HG02870 (cell line): ENCODE measurements at regions not wholly inside any gene's neighbourhood (a gene's known extent, or its start where the extent isn't known, plus 50 kb on each side); places are given as distances from the start of the nearest gene placed in this dataset.
"Not testable (repeated sequence)": the region's sequence is repeated elsewhere in the genome, so short reads cannot be mapped to it uniquely, and the experiment has no call there.

Experiments
- ATAC-seq: cut with Tn5 transposase; IDR thresholded peaks from one replicate; pipeline ENCODE4 v1.9.1; 2021; ENCODE audit warnings: mild to moderate bottlenecking, moderate library complexity; ENCODE audit not compliant: unreplicated experiment

- ATAC-seq: not testable (repeated sequence)
Measured at GRCh38 chr9:67635067-67635466, 223.7 kb upstream of the ANKRD20A1 start.

DNA sequence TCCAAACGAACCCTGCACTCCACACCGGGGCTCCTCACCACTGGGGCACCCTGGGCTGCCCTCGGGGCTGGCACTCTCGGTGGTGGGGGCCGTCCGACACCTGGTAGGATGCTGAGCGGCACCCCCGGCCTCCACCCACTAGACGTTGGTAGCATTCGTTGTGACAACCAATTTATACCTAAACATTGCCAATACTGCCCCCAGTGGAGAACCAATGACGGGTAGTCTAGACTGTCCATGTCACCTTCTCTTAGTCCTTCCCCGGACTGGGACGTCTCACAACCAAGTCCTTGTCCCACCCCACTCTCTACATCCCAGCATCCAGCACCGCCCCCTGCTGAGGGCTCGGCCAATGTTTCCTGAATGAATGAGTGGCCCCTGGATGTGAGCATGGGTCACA, 246.8 kb upstream of the ANKRD20A1 start:
- not testable (repeated sequence) for ATAC-seq

GRCh38 chr9:67609872-67610271, 248.9 kb upstream of the ANKRD20A1 start:
- ATAC-seq: not testable (repeated sequence)

- not testable (repeated sequence) for ATAC-seq
Measured at GRCh38 chr9:67609435-67609834, 249.3 kb upstream of the ANKRD20A1 start.

DNA sequence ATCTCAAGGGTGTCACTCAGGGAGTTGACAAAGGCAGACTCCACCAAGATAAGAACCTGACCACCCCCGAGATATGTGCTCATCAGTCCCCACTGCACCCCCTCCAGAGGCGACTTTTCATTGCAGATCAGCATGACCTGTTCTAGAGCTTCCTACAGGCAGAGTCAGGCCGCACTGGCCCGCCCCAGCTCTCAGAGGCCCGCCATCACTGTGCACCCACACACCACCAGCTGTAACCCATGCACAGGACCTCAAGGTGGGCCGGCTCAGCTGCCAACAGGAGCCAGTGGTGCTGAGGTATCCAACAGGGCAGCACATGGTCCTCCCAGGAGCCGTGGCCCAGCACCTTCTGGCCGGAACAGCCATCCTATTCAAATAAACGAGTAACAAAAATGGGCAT, 253.6 kb upstream of the ANKRD20A1 start:
- ATAC-seq: not testable (repeated sequence)

DNA sequence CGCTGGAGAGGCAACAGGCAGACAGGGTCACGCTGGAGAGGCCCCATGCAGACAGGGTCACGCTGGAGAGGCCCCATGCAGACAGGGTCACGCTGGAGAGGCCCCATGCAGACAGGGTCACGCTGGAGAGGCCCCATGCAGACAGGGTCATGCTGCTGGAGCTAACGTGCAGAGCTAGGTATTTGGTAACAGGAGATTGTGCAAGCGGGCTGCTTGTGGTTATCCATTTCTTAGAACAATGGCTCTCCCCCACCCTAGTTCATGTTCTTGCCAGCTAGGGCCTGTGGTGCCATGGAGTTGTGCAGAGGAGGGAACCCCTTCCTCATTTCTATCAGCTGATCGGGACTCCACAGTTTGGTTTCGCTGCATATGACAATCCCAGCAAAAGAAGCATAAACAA, 255.1 kb upstream of the ANKRD20A1 start:
- not testable (repeated sequence) for ATAC-seq

GRCh38 chr9:67592424-67592823, 266.3 kb upstream of the ANKRD20A1 start:
- ATAC-seq: not testable (repeated sequence)

DNA sequence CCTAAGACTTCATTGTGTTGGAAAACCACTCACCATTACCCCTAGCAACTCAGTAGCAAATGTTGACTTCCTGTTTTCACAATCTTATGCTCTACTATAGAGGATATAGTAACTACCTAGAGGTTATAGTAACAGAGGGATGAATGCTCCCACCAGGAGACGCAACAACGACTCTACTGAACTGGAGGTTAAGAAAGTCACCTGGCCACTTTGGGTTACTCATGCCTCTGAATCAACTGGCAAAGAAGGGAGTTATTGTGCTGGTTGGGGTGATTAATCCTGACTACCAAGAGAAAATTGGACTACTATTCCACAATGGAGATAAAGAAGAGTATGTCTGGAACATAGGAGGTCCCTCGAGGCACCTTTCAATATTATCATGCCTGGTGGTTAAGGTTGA, 302.9 kb upstream of the ANKRD20A1 start:
- ATAC-seq: not testable (repeated sequence)

DNA sequence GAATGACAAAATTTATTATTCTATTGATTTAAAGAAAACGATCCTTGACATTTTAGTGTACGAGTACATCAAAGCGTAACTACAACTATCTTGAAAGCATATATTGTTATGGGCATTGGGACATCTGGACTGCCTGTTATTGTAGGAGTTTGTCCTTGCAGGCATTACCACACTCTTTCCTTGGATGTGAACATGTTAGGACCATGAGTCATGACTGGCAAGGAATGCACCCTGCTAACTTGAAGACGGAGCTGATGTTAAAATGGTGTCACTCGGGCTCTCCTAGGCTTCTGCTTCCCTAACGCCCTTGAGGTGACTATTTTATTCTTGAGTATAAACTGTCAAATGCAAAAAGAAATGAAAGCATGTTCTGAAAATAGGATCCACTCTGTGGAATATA, 308.7 kb upstream of the ANKRD20A1 start:
- ATAC-seq: not testable (repeated sequence)

DNA sequence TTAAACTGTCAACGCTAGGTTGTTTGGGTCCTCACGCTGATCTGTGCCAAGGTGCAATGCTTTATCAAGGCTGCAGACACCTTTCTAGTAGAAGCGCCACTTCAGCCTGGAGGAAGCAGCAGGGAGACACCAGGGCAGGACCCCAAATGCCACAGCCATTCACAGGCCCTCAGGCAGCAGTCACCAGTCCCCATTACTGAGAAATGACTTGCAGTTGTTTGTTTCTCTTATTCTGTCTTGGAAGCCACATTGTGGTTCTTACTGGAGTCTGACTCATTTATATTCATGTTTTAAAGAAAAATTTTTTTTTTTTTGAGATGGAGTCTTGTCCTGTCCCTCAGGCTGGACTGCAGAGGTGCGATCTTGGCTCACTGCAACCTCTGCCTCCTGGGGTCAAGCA, 328.9 kb upstream of the ANKRD20A1 start:
- ATAC-seq: not testable (repeated sequence)

DNA sequence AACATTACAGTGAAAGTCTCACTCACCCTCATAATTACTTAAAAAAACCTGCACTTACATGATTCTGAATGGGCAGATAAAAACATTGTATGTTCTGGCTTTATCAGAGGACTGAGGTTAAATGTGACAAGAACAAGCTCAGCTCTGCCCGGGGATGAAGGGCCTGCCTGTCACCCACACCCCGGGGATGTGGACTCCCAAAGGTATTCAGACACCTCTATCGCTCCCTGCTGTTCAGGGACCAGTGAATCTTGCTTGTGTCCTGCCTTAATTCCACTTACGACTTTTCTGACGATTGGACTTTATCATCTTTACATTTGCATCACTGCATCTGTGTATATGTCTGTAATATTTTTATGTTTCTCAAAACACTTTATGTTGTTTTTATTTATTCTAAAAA, 341.8 kb upstream of the ANKRD20A1 start:
- not testable (repeated sequence) for ATAC-seq

- ATAC-seq: not testable (repeated sequence)
Measured at GRCh38 chr9:67514587-67514986, 344.1 kb upstream of the ANKRD20A1 start.

- not testable (repeated sequence) for ATAC-seq
Measured at GRCh38 chr9:67503728-67504369, 354.9 kb upstream of the ANKRD20A1 start.

DNA sequence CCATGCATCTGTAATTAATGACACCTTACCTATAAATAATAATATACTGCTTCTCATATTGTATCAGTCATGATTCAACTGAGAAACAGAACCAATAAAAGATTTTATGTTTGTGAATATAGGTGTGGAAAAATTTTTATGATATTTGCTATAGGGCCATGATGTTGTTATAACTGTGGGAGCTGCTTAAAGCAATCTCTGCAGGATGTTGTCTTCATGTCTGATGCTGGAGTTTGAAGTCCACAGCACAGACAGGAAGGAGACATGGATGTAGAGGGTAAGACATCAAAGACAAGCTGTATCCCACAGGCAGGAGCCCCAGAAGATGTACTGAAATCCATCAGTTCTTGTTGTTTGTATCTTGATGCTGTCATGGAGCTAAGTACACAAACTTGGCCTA, 366.7 kb upstream of the ANKRD20A1 start:
- not testable (repeated sequence) for ATAC-seq

- peak; percentile 74 for ATAC-seq
Measured at GRCh38 chr9:67477465-67477864, 381.3 kb upstream of the ANKRD20A1 start.

DNA sequence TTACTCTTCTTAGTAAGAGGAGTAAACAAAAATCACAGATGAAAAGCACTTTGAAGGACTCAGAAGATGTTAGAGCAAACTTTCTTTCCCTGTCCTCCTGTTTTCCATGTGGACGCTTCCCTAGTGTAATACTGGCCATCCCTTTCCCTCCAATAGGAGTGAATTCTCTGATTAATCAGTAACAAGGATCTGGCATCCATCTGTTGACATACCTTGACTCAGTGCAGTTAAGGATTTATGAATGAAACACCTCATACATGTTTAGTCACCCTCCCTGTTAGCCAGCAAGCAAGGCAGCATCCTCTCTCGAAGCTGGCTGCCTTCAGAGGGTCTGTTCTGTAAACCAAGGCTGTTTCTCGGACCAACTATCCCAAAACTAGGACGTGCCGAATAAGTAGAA, 388.0 kb upstream of the ANKRD20A1 start:
- ATAC-seq: not testable (repeated sequence)

- peak; percentile 74 for ATAC-seq
Measured at GRCh38 chr9:67468326-67468725, 390.4 kb upstream of the ANKRD20A1 start.

DNA sequence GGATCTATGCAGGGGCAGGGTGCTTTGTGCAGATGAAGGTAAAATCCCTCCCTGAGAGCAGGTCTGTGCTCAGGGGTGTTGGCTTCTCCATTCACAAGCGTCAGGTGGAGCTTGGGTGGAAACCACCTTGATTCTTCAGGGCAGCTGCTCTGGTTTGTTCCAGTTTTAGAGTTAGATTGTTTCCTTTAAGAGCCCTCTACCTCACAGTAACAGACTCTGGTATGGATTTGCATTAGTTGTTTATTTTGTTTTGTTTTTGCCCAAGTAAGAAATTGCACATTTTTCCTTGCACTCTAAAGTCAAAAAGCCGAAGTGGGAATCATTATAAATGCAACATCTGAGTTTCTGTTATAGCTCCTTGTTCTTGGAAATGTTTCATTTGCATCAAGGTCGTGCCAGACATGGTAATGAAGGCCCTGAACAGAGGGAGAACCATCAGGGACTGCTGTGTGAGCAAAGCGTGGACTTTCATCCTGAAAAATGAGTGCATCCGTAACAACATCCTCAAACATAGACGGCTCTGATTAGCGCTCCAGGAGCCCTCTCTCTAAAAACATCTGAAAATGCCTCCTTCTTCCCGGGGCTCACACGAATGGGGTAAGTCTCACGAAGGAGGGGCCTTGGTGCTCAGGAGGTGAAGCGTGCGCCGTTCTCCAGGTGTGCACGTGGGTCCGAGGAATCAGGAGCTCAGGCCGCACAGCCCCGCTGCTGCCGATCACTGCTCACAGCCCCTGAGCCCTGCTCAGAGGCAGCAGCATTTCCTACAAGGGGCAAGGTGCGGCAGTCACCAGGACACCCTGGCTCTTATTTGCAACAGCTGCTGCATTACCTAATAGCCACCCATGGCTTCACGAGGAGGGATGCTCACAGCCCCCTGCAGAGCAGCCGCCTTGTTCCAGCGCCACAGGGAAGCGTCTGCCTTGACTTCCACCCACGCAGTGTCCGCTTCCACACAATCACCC, 396.7 kb upstream of the ANKRD20A1 start:
- ATAC-seq: not testable (repeated sequence)

DNA sequence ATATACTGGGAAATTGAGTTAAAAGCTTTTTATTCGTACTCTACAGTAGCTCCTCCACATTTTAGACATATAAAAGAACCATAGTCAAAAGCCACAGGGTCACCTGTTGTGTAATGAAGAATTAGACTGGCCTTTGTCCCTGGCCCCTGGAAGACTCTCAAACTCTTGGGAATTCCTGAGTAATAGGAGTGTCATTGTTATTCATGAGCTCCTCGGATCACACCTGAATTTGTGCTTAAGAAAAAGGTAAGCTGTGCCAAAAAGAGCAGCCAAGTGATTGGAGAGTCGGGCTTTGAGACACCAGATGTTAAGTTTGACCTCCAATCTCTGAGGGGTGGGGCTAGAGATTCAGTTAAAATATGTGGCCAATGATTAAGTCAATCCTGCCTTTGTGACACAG, 405.8 kb upstream of the ANKRD20A1 start:
- not testable (repeated sequence) for ATAC-seq

- not testable (repeated sequence) for ATAC-seq
Measured at GRCh38 chr9:67442313-67442712, 416.4 kb upstream of the ANKRD20A1 start.

DNA sequence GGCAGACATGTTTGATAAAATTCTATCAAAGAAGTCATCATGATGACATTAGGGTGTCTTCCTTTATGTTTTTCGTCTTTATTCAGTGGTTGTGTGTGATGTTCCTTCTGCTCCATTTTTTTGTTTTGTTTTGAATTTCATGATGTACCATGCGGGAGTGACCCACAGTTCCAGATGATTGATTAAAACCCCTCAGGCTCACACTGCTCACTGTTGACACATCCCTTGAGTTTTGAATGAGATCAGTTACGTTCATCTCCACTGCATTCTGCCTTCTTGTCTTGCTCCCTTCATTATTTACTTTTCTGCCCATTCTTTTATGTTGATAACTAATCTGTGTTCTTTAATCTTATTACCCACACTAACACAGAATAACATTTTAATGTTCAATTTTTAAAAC, 421.7 kb upstream of the ANKRD20A1 start:
- ATAC-seq: not testable (repeated sequence)

GRCh38 chr9:67424881-67425280, 432.5 kb upstream of the SPATA31A3 start:
- not testable (repeated sequence) for ATAC-seq
